HG02938 (cell line): ENCODE measurements at regions not wholly inside any gene's neighbourhood (a gene's known extent, or its start where the extent isn't known, plus 50 kb on each side); places are given as distances from the start of the nearest gene placed in this dataset.

Experiments
- ATAC-seq: cut with Tn5 transposase; IDR thresholded peaks from one replicate; pipeline ENCODE4 v1.9.1; 2021; ENCODE audit warnings: mild to moderate bottlenecking, moderate library complexity; ENCODE audit not compliant: unreplicated experiment

DNA sequence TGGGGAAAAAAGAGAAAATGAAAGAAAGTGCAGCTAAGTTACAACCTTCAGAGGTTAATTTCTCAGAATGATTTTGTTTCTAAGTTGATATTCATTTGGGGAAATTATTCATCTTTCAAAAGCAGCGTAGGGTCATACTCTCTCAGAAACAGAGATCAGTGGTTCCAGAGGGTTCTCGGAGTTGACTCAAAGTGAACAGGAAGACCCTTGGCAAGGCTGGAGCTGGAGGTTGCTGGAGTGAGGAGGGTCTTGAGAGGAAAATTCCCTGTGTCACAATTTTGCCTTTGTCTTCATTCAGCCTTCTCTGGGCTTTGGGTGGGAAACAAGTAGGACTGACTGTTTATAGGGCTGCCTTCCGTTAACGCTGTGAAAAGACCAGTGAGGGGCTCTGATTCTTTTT lies 168.2 kb downstream of the ICOS start:
- no peak for ATAC-seq

DNA sequence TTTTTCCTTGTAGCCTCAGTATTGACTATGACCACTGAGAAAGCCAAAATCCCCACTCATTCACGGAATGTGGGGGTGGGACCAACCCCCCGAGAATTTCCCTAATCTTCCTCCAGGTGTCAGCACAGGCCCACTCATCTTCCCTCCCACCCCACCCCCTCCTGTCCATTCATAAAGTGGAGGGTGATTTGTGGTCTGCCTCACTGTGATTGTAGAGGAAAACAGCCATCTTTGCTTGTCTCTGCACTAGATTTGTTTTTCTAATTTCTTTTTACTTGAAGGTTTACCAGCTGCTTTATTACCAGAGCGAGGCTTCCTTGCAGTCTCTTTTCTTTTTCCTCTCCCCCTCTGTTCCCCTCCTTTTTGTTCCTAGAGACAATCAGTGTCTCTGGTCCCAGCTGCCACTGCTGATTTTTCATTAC lies 171.8 kb downstream of the ICOS start:
- no peak for ATAC-seq

DNA sequence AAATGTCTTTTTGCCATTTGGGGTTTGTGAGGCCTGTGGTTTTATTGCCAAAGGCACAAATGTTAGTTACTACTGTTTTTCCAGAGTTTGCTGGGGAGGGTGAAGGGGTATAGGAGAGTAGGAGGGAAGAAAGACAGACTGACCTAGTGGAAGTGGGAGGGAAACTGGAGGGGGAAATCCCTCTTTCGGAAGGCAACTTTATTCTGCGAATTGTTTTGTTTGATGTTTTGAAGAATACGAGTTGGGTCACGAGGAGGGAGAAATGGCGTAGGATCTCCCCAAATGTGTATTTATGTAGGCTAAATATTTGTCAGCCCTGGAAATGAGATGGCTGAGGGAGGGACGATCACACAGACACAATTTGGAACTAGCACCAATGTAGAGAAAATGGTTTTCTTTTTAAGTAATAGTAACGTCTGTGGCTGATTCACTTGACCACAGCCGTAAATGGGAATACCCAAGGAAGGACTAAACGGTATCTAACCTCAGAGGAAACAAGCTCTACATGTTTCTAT lies 172.3 kb downstream of the ICOS start:
- ATAC-seq: no peak

DNA sequence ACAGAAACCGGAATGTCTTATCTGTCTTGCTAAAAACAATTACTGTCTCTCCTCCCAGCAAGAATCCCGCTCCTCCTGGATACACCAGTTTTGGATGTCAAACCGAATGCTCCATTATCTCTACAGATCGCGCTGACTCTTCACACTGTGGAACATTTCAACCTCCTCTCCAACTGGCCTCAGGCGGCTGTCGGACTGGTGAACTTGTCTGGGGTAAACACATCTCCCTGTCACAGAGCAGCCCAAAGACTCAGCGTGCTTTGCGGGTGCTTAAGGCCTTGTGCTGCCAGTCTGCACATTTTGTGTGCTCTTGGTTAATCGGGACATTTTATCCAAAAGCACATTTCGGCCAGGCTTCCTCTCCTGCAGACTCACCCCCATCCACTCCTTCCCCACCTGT lies 173.1 kb downstream of the ICOS start:
- ATAC-seq: no peak

DNA sequence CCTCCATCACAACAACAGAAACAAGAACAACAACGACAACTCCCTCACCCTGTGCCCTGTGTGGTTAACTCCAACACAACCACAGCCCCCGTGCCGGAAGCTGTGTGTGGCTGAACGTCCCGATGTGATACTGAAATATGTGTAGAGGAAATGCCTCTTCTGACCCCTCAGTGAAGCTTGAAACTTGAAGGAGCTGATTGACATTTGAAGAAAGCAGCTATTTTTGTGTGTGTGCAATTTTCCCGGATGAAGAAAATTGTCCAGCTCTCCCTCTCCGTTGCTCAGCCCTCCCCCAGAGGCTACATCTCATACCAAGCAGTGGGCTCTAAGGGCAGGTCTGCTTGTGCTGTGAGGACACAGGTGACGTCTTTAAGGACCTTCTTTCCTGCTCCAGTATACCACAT lies 173.8 kb downstream of the ICOS start:
- peak; percentile 97 for ATAC-seq

DNA sequence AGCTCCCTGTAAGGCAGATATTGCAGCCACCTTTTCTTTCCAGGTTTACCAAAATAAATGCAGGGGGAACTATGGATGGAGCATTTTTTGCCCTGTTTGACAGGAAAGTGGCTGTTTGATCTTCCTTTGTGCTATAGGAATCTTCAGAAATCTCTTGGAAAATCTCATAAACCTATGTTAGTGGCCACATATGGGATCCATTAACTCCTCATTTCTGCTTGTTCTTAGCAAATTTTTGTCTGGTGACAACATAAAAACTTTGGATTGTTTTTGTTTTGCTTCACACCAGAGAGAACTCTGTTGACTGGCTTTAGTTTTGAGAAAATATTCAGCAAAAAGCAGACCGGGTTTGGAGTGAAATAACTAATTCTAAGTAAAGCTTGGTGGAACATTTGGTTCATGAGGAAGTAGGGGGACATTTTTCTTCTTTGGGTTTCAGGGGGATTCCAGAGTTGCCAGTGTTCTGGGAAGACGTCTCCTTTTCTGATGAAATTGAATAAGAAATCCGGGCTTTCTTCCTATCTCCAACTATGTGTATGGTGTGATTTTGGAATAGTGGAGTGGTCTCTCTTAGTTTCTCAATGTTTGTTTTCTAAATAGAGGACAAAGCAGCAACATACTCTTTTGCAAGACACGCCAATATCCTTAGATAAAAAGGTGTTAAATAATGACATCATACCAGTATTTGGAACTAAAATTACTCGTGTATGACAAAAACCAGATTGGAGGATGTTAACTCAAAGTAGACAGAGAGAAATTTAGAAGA lies 174.4 kb downstream of the ICOS start:
- ATAC-seq: no peak

DNA sequence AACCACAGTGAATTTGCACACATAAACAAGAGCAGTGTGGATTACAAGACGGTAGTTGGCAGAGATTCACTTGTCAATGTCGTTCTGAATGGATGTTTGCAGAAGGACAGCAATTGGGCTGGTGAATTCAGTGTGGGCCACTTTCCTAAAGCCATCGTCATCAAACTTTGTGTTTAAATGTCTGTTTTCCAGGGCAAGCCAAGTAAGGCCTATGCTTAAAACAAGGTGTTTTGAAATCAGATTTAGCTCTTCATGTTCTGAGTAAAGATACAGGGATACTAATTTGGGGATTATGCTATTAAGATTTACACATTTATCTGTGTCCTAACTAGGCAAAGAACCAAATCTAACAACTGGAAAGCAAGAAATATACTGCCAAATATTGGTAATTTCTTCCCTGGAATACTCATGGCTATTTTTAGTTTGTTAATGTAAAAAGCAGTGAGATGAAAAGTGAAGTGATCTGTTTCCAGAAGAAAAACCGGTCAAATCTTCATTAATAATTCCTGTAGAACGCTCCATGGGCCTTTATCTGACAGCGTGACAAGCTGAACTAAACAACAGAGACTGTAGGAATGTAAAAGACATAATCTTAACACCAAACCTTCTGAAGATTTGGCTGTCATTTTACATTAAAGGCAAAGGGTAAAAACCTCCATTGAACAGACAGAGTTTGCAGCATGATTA lies 175.7 kb downstream of the ICOS start:
- no peak for ATAC-seq

DNA sequence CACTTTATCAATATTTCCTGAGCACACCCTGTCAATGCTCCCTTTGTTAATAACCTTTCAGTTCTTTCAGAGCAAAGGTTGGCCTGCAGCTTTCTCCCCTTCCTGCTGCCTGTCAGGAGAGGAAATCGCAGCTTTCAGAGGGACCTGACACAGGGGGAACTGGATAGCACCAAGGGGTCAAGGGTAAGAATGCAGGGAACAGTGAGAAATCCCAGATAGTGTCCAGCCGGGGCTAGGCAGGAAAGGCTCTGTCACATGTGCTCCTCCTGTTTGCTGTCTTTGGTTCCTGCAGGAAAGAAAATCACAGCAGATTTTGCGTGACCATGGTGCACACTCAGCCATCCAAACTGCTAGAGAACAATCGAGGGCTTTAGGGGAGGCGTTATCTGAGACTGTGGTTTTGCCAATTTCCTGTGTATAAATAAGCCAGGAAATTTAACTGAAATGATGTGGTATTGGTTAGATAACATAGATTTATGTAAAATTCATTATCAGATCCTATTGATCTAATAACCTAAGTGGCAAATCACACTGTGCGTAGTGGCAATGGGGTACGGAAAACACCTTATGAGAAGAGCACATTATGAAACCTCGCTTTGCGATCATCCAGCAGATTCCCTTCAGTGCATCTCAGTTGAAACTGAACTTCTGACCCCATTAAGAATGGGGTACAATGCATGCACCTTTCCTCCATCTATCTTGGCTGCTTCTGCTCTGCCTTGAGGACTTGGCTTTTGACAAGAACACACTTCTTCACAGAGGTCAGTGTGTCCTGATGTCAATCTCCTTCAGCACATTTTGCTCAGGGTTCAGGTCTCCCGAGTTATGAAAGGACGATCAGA lies 178.0 kb downstream of the ICOS start:
- ATAC-seq: no peak

DNA sequence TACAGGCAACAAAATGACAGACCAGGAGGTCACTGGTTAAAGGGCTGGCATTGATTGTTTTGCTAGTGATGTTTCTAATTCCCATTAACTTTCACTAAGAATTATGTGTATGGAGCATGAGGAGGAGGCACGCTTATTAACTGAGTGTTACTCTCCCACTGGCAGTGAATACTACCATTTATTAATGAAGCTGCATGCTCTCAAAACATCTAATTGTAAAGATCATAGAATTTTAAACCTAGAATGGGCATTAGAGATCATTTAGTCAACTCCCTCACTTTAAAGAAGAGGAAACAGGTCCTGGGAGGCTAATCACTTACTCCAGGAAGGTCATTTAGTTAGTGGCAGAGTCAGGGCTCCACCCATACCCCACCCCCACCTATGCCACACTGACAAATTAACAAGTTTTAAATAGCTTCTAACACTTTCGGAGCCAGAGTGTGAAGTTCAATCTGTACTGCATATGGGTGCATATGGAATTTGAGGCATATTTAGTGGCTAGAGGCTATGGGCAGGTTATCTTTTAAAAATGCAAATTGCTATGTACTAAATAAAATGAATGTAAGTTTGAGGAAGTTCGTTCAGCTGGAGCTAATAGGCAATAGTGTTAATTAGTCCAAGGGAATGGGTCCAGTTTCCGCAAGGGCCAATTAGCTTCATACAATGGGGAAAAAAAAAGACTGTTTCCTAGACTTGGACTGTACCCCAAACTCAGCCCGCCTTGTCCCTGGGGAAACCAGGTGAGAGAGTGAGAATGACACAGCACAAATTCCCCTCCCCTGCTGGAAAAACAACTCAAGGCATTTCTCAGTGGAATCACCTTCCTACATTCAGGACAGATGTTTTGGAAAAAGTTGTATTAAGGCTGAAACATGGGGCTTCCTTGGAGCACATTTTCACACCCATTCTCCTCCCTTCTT lies 178.8 kb downstream of the ICOS start:
- ATAC-seq: no peak

DNA sequence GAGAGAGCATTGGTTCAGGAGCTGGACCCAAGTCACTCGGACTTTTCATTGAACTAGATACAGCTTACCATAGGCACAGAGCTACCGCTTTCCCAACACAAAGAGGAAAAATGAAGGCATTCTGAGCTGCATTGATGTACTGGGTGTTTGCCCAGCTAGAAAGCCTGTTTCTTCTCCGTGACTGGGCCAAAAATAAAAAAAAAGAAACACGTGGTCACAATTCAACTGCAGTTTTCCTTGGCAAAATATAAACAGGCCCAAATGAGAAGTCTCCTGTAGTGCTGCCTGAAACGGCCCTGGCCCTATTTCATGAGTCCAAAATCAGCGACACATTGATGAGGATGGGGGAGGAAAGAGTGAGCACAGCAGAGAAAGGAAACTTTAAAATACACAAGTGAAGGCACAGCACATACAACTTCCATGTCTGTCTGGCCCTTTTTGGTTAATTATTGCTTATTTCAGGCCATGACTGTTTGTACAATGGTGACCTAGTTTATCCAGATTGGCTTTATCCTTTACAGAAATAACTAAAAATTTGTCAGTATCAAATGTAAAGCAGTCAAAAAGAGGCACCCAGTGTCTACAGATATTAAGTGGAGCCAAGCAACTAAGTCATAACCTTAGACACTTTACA lies 179.7 kb downstream of the ICOS start:
- ATAC-seq: no peak

DNA sequence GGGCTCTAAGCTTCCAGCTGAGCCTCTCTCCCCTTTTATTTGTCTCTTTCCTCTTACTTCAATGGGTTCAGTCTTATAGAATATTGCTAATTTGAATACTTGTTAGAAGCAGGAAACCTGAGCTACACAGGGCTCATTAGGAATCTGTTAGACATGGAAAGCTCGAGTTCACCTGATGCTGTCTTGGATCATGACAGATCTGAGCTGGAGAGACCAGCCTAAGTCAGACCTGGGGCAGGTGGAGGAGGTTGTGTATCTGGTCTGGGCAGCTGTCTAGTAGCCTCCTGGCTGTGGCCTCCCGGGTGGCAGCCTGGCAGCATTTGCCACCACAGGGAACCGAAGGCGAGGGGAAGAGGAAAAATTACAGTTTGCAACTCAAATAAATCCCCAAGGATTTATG lies 185.9 kb downstream of the ICOS start:
- no peak for ATAC-seq

DNA sequence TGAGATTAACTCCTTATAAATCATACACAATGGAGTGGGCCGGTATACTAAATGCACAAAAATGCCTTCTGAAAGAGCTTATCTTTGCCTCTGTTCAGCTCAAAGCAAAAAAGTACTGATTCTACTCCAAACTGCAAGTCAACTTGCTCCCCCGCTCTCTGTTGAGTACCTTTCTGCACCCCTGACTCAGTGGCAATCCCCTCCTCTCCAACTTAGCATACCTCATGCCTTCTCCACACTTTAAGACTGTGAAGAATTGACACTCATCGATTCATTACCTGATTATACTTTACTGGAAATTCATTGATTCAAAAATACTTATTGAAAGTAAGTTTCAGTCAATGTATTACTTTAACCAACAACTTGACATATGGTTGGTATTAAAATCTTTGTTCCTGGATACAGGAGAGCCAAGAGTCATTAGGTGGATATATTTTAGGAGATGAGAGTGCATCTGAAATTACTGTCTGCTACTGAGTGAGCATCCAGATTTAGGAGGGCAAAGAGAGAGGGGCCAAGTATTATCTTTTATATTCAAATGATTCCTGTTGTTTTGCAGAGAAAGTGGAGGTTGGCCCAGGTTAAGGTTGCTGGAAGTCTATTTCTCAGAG lies 187.7 kb downstream of the ICOS start:
- ATAC-seq: no peak

DNA sequence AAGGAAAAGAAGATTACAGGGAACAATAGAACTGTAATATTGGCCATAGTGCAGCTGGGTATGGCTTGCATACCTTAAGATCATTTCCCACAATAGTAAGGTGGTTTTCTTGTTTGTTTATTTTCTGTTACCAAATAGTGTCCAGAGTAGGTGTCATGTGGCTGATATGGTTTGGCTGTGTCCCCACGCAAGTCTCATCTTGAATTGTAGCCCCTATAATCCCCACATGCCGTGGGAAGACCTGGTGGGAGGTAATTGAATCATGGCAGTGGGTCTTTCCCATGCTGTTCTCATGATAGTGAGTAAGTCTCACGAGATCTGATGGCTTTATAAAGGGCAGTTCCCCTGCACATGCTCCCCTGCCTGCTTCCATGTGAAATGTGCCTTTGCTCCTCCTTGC lies 190.1 kb downstream of the ICOS start:
- no peak for ATAC-seq

DNA sequence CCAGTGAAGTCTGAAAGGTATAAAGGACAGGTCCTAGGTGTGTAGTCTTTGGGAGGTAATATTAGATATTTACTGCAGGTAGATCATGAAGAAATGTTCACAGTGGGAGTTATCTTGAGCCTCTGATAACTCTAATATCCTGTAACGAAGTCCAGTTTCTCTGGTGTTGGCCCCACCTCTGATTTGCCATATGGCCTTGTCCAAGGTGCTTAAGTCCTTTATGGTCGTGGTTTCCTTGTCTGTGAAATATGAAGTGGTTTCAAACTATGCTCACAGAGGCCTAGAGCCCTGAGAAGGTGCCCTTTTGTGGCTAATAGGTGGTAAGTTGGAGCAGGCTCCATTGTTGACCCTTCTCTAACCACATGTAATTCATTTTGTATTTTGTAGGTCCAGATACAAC lies 190.7 kb downstream of the ICOS start:
- no peak for ATAC-seq

DNA sequence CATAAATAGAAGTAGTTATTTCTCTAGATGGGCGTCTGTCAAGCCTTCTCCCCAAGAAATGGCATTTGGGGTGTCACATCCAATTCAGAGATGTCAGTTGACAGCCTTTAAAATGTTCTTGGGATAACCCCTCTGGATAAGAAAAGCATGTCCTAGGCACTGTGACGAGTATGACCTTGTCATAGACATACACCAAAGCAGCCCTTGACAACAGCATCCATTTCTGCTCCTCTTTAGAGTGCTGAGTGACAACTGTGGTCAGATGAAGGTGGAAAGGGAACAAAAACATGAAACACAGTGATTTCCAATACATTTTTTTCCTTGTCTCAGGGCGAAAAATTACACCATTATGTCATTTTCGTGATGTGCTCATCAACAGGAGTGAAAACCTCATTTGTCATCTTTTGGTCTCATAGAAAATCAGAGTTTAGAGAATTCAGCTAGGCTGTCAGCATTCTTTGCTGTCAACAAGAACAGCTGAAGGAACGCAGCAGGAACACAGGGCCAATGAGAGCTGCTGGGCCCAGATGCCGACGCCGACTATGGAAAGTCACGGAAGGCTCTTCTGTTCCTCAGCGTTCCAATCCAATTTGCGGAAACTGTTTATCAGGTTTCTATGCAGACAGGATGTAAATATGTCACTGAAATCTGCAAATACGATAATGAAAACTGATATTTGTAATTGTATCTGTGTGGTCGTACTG lies 193.2 kb downstream of the ICOS start:
- no peak for ATAC-seq

DNA sequence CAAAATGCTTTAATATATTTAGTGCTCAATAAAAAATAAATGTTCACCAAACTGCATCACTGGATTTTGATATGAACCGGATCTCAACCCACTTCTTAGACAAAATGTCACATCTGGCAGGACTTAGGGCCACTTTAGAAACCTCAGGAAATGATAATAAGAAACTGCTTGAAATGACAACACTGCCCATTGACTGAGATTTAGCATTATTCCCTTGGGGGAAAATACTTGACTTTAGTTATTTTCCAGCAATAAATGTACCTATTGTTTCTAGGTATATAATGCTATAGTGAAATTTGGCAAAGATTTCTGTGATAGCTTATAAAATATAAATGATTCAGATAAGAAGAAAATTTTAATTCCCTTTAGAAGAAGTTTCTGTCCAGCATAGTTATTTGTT lies 195.1 kb downstream of the ICOS start:
- ATAC-seq: no peak

DNA sequence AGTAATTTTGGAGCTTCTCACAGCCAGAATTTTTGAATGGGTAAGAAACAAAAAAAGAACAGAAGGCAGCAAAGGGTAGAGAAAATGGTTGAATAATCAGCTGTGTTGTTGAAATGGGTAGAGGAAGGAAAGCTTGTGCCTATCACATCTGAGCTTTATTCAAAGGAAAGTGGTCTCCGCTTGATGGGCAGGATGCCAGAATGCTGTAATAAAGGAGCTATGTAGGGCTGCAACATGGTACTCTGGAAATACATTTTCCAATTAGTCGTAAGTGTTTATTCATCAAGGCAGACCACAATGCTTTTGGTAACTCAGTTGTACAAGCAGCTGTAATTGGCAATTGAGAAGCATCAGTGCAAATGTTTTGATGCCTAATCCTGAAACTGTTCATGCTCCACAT lies 196.9 kb downstream of the ICOS start:
- ATAC-seq: no peak

DNA sequence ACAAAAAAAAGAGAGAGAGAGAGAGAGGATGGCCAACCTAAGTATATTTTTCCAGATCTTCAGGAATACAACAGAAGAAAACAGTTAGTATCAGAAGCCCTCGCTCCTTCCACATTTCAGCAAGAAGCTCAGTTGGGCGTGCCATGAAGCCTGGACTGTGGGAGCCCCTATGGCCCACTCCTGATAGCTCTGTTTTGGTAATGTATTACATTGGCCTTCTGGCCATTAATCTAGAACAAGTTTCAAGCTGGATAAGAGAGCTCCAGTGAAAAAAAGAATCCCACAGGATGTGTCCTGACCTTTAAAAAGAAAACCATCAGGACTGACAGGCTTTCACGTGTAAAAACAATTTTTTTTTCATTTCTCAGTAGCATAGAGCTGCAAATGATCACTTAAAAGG lies 197.9 kb downstream of the ICOS start:
- no peak for ATAC-seq

DNA sequence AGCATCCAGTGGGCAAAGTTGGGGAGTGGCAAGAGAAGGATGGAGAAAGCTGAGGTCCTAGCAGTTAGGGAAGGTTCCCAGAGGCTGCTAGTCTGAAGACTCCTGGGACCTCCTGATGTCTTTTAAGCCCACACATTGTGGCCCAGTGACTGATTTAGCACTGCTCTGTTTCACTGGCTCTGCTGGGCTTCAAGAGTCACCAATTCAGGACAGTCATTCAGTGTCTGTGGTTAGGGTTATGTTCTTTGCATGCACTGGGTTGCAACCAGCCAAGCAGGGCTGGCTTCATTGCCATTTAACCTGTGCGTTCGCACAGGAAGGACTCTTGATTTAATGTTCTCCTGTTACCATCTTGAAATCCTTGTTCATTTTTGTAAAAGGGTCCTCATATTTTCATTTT lies 199.2 kb downstream of the ICOS start:
- ATAC-seq: no peak
